NCI-H345 treated with DMSO at 0.1 percent for 48 hours (cell line): ENCODE measurements at regions not wholly inside any gene's neighbourhood (a gene's known extent, or its start where the extent isn't known, plus 50 kb on each side); places are given as distances from the start of the nearest gene placed in this dataset.

Experiments
- DNase-seq: peaks from one replicate; lab custom pipeline; 2025; ENCODE audit not compliant: unreplicated experiment; lab: John Stamatoyannopoulos, UW

GRCh38 chr17:36863676-36864612 lies 73.3 kb upstream of the LHX1 start:
- no peak for DNase-seq

- DNase-seq, result no peak
Measured at GRCh38 chr17:36864827-36865430, 72.3 kb upstream of the LHX1 start.

- no peak for DNase-seq
Measured at GRCh38 chr17:36867716-36868341, 69.4 kb upstream of the LHX1 start.

GRCh38 chr17:36868777-36869176 lies 68.5 kb upstream of the LHX1 start:
- DNase-seq, result no peak

- no peak for DNase-seq
Measured at GRCh38 chr17:36869441-36869840, 67.8 kb upstream of the LHX1 start.

GRCh38 chr17:36869856-36870719 lies 67.2 kb upstream of the LHX1 start:
- DNase-seq, result no peak

GRCh38 chr17:36870720-36870999 lies 66.6 kb upstream of the LHX1 start:
- DNase-seq, result no peak

GRCh38 chr17:36875698-36876293 lies 61.5 kb upstream of the LHX1 start:
- DNase-seq, result no peak

- DNase-seq, result no peak
Measured at GRCh38 chr17:36876966-36877365, 60.3 kb upstream of the LHX1 start.

- no peak for DNase-seq
Measured at GRCh38 chr17:36877771-36878170, 59.5 kb upstream of the LHX1 start.

GRCh38 chr17:36878216-36878615 lies 59.1 kb upstream of the LHX1 start:
- no peak for DNase-seq

GRCh38 chr17:36879027-36879426 lies 58.2 kb upstream of the LHX1 start:
- DNase-seq, result no peak

- DNase-seq, result no peak
Measured at GRCh38 chr17:36879624-36880131, 57.6 kb upstream of the LHX1 start.

GRCh38 chr17:36880268-36880905 lies 56.9 kb upstream of the LHX1 start:
- no peak for DNase-seq

GRCh38 chr17:36881323-36881722 lies 56.0 kb upstream of the LHX1 start:
- no peak for DNase-seq

GRCh38 chr17:36884495-36885152 lies 52.7 kb upstream of the LHX1 start:
- no peak for DNase-seq

- DNase-seq, result no peak
Measured at GRCh38 chr17:36885153-36885735, 52.0 kb upstream of the LHX1 start.

GRCh38 chr17:36885771-36886377 lies 51.4 kb upstream of the LHX1 start:
- DNase-seq, result no peak
